Right kidney (tissue), 1 donor: ENCODE measurements at regions not wholly inside any gene's neighbourhood (a gene's known extent, or its start where the extent isn't known, plus 50 kb on each side); places are given as distances from the start of the nearest gene placed in this dataset.
"Not testable (repeated sequence)": the region's sequence is repeated elsewhere in the genome, so short reads cannot be mapped to it uniquely, and the experiment has no call there.

Experiments
- DNase-seq: peaks from one replicate; pipeline ENCODE4 v3.0.0-alpha.2; 2016

DNA sequence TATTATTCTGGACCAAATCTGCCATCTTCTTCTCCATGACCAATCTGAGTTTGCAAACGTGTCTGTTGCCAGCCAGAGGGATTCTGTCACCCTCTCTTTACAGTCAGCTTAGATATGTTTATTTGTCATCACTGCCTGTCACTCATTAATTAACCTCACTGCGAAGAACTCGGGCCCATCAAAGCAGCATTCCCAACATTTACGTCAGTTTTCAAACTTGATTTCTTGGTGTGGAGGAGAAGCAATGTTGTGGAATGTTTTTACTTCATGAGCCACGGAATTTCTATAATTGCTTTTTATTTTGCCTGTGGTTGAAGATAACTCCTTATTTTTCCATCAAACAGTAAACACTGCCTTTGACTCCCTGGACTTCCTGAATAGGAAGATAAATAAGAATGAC is 91.8 kb upstream of the CNKSR3 start:
- no peak for DNase-seq

DNA sequence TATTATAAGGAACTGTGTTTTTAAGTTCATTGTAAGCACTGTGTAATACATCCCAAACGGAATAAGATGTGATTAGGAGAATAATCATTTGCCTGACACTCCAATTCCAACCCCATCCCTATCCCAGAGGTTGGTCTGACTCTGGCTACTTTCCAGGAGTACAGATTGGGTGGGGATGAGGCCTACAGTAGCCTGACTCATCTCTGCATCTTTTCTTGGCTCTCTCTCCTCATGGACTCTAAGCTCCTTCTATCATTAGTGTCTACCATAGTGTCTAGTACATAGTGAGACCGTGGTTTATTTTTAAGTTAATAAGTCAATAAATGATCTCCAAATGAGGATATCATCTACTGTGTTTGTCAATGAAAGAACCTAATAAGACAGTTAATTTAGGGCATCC is 92.2 kb upstream of the CNKSR3 start:
- DNase-seq = no peak

DNA sequence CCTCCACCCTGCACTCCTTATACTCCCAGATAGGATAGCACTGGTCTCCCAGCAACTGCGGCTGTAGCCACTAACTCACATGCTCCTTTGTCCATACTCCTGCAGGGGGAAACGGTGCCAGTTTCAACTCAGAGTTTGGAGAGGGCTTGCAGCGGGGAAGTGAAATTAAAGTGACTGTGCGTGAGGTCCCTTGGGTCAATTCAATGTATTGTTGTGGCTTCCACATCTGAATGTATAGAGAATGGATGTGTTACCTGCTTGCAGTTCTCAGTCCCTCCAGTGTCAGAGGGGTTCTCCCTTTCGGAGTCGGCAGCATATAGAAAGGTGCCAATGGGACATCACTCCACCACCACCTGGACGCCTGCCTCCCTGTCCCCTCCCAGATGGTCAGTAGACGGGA is 93.6 kb upstream of the CNKSR3 start:
- no peak for DNase-seq

DNA sequence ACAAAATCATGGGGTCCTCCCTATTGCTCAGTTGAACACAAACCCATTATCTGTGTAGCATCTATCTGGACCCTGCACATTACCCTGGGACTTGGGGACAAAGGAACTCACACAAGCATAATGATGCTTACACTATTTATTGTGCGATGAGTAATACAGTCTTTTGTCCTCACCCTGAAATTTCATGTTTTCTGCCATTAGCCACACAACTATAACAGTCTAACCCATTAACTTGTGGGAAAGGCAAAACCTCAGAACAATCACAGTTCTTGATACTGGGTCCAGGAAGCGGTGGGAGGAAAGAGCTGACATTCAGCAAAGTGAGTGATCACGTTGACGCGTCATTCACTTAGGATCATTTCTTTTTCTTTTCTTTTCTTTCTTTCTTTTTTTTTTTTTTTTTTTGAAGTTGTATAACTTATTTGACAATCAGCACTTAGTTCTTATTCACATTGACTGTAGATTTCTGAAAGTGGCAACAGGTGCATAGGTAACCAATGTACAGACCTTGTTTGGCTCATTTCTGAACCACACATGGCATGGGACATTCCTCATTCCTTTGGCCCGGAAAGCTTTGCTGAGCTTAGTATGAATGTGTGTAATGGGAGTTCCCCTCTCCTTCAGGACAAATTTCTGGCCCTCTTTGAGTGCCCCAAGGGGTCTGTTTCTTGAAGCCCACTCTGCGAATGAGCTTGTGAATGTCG is 94.8 kb upstream of the CNKSR3 start:
- no peak for DNase-seq

DNA sequence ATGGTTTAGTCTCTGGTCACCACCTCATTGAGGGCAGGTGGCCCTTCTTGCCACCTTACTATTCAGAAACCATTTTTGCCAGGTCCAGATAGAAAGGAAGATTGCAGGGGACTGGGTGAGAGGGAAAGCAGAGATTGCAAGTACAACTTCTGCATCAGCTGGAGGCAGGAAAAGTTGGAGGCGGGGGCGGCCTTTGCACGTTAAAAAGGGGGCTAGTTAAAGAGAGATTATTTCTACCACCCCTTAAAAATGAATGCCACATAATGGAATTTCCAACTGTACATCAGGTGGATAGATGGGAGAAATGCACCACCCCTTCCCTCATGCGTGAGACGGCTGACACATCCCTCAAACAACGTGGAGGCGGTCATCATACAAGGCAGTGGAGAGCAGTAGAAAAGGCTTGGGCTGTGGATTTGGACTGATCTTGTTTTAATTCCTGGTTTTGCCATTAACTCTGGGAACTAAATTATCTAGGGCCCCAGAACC is 95.4 kb upstream of the CNKSR3 start:
- DNase-seq = no peak

DNA sequence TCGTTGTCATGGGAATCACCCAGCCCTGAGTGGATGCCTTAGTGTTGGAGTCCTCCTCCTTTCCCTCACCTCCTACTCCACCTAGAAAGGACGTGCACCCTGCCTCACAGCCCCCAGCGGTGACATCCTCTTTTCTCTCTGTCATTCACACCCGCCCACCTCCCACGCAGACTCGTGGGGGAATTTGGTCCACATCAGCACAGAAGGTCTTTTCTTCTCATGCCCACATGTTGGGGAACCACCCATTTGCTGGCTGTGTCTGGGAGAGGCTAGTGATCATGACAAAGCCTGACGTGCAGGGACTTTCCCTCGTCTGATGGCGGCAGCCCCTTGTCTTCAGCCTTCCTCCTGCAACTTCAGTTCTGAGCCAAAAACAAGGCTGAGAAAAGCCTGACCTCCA is 96.0 kb upstream of the CNKSR3 start:
- no peak for DNase-seq

DNA sequence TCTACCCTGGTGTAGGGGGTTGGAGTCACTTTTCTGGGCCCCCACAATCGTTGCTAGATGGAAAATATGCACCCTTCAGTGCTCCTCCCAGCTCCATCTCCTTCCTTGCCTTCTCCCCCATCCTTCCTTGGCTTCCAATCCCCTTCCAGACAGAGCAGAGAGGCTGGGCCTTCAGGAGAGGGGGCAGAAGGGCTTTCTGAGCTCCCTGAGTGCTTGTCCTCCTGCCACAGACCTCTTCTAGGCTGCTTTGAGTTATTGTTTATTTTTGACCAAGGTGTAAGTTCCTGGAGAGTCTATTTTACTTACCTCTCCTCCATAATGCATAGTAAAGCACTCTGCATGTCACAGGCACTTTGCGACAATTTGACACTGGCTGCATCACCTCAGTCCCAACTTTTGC is 96.4 kb upstream of the CNKSR3 start:
- no peak for DNase-seq

DNA sequence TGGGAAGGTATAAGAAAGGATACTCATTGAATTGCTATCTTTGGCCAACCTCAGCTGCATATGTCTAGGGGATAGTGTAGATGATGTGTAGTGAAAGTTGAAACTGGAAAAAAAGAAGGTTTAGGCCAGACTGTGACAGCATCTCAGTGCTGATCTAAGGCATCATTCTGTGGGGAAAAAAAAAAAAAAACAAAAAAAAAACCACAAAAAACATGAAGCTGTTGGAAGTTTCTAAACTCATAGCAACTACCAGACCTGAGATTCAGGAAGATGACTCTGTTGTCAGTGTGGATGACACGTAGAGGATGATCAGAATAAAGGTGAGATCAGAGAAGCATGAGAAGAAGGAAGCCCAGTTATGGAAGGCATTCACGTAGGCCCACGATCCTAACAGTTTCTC is 100.8 kb upstream of the CNKSR3 start:
- no peak for DNase-seq

DNA sequence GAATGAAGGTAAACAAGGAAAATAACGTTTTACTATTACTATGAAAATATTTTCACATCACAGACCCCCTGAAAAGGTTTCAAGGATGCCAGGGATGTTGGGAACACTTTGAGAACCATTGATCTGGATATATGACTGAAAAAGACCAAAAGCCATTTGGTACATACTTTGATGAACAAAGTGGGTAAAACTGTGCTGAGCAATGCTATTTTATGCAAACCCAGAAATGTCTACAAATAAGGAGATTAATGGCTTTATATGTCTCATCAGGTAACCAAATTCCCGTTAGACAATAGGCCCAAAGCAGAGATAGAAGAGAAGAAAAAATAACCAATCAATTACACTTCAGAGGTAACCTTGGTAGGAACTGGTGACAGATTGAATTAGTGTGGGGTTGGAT is 101.4 kb upstream of the CNKSR3 start:
- DNase-seq = no peak

DNA sequence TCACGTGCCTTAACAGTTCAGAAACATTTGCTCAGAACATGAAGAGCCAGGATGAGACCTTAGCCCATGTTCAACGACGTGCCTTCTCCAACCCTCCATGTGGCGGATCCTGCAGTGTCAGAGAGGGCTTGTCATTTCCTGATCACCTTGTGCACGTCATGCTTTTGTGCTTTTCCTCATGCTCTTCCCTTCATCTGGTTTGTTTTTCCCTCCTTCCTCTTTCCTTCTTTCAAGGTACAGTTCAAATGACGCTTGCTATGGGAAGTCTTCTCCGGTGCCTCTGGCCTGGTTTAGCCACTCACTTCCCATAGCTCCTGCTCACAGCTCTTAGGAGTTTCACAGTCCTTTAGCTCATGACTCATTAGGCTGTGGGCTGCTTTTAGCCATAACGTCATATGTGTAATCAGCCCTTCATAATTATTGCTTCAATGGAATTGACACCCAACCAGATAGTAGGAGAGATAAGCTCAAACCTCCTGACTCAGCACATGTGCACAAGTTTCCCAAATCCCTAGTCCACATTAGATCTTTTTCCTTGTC is 102.7 kb upstream of the CNKSR3 start:
- no peak for DNase-seq

DNA sequence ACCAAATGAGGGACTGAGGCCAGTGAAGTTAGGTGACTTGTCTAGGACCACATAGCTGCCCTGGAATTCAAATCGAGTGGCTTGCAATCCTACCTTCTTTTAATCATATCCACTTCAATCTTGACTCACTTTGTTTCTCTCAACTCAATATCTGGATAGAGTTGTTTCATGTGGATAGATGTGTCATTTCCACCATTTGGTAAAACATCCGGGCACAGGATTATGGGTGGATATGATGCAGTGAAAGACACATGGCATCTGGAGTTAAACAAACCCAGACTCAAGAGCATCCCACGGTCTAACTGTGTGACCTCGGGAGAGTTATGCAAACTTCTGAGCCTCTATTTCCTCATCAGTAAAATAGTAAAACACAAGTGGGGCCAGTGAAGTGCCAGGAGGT is 103.6 kb upstream of the CNKSR3 start:
- no peak for DNase-seq

DNA sequence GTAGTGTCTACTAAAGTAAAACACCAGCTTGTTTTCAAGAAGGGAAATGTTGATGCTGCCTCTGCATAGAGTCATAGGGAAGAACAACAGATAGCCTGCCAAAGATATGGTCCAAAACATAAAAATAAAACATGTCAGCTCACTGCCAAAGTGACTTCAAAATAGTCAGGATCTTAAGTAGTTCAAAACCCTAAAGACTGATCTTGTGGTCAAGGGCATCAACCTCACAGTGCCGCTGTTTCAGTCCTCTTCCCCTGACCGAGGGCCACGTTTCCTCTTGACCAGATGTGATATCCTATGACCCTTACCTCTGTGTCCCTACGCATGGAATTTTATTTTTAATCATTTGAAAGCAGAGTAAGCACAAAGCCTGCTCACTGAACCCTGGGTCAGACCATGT is 104.2 kb upstream of the CNKSR3 start:
- DNase-seq = no peak

DNA sequence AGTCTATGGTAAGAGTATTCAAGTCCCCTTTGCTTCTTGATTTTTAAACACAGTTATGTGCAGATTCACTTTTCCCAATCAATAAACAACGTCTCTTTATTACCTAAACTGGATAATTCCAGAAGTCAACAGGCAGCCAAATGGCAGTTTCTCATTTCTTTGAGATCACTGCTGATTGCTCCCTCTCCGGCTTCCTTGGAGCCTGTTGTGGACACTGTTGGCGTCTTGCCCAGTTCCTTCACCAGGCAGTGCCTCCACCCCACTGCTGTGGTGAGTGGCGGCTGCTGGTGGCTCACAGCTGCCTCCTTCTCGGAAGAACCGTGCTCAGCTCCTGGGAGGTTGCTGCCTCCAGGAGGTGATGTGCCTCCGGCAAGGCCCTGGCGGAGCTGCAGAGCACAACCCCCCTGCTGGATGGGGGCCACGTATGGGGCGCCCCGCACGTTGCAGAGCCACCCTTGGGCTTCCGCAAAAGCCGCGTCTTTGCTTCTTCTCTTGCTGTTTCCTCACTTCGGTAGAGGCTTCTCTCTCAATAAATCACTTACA is 105.1 kb upstream of the CNKSR3 start:
- DNase-seq = peak; percentile 41

DNA sequence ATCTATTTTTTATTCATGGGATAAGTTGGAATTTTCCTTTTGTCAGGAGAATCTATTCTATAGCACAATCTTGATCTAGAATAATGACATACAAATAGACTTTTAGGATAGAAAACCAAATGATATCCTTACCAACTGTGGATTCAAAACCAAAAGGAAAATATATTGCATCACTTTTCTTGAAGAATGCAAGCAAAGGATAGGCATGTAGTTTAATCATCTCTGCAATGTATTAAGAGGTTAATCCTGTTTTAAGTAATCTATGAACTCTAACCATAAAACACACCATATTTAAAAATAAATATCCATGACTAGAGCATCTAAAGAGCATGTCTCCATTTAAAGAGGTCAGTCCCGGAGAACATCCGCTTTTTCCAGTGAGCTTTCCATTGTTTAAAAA is 106.7 kb upstream of the CNKSR3 start:
- DNase-seq = no peak

DNA sequence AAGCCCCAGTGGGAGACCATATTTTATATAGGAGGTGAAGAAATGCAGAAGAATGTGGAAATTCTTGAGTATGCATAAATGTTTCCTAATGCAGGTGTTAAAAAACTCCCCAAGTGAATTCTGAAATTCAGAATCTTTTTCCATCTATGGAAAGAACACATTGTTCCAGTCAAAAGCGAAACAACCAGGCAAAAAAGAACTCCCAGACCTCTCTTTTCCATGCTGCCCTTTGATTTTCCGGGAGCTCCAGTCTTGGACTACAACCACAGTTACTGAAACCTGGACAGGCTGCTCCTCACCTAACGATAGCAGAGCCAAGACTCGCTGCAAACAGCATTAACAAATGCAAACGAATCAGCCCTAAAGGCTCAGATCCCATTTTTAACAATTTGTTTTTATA is 108.7 kb upstream of the CNKSR3 start:
- no peak for DNase-seq

DNA sequence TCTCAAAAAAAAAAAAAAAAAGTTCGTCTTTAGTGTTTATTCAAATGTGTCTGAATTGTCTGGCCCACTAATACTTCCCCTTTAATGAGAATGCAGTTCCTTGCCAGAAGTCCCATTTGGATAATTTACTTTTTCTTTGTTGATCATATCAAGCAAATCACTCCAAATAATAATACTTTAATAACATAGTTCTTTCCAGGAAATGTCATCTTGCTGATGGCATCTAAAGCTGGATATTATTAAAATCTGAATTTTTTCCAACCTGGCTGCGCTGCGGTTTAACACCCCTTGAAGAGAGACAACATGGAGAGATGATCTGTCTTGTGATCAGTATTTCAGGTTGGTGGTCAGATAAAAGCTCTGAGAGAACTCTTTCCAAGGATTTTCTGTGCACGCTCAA is 111.2 kb upstream of the CNKSR3 start:
- DNase-seq = no peak

DNA sequence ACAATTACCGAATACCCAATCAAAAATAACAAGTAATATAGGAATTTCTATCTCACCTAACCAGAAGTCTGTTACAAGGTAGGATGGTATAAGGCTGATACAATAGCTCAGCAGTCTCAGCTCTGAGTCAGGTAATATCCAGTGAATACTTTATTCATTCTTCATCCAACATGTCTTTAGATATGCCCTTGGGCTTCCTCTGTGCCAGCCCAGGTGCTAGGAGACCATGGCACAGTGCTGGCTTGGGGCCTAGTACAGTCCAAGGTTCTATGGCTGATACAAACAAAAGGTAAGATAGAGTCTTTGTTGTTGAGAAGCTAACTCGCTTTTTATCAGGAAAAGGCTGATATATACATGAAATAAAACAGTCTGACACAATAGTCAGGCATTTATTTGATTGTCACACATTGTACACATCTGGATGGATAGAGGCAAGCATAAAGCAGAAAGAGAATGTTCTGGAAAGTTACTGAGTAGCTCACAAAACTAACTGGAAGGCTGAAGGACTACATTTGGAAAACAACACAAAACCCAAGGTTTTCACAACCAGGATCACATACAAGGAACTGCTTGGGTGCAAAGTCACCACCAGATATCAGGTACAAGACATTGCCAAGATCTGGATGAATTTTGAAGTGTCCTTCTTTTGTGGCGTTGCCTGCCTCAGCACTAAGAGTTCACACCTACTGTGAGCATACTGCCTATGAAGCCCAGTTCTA is 110.4 kb upstream of the SCAF8 start:
- no peak for DNase-seq

DNA sequence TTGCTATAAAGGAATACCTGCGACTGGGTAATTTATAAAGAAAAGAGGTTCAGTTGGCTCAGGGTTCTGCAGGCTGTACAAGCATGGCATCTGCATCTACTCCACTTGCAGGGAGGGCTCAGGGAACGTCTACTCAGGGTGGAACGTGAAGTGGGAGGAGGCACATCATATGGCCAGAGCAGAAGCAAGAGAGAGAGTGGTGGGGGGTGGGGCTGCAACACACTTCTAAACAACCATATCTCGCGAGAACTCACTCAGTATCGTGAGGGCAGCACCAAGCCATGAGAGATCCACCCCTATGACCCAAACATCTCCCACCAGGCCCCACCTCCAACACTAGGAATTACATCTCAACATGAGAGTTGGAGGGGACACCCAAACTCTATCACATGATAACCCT is 109.8 kb upstream of the SCAF8 start:
- DNase-seq = no peak

DNA sequence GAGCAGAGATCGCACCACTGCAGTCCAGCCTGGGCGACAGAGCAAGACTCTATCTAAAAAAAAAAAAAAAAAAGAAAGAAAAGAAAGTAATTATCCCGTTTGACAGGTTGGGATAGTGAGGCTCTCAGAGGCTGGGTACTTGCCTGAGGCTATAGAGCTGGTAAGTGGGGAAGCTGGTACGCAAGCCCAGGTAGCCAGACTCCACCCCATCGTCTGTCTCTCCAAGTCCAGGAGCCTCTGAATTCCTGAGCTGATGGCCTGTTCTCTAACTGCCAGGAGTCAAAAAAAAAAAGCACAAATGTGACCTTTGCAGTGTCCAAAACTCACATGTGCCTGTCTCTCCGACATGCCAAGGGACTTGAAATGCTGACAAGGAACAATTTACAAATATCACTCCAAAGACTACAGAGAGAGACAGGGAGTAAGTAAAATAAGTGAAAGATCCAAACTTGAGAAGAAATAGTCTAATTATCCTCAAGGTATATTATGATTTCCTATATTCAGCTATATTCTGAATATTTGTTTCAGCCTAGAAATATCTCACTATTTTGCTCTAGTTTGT is 109.1 kb upstream of the SCAF8 start:
- no peak for DNase-seq

DNA sequence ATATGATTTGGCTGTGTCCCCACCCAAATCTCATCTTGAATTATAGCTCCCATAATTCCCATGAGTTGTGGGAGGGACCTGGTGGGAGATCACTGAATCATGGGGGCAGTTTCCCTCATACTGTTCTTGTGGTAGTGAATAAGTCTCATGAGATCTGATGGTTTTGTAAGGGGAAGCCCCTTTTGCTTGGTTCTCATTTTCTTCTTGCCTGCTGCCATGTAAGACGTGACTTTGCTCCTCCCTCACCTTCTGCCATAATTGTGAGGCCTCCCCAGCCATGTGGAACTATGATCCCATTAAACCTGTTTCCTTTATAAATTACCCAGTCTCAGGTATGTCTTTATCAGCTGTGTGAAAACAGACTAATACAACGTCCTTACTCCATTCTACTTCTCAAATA is 108.5 kb upstream of the SCAF8 start:
- DNase-seq = not testable (repeated sequence)

DNA sequence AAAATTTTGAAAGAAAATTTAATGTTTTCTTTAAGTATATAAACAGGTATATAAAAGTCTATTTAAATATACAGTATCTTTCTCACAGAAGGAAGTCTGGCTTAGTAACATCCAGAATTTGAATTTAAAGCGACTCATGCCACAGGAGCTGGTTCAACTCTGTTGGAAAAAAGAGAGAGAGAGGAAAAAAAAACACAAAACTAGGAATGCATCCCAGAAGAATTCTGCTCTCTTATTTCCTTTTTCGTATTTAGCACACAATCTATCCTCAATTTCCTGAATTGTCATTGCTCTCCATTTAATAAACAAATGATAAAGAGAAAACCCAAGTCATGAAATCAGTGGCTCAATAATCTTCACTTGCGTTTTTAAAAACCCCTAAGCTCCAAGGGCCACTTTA is 107.5 kb upstream of the SCAF8 start:
- no peak for DNase-seq

DNA sequence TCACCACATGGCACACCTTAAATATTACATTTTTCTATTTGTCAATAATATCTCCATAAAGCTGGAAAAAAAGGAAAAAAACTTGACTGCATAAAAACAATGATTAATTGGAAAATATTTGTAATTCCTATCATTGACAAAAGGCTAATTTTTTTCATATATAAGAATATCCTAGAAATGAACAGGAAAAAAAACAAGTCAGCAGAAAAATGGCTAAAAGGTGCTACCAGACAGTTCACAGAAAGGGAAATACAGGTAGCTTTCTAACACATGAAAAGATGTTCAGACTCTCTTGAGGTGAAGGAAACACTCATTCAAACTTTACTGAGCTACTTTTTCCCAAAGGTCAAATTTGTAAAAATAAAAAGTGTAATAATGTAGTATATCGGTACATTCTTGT is 104.1 kb upstream of the SCAF8 start:
- DNase-seq = no peak

DNA sequence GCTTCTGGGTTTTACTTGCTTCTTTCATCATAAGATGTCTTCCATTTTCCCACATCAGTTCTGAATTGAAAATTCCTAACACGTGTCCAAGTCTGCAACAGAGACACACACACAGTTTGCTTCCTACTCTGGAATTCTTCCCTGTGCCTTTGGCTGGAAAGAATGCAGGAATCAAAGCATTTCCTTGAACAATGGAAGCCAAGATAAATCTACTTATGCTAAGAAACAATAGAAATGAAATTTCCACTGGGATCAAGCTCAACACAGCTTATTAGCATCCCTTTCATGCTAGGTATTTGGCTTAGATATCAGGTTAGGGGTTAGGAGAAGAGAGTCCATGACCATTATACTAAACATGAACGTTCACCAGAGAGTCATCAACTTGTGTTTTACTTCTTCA is 101.1 kb upstream of the SCAF8 start:
- no peak for DNase-seq
